ENCODE measurements at regions not wholly inside any gene's neighbourhood (a gene's known extent, or its start where the extent isn't known, plus 50 kb on each side); places are given as distances from the start of the nearest gene placed in this dataset.

DNA sequence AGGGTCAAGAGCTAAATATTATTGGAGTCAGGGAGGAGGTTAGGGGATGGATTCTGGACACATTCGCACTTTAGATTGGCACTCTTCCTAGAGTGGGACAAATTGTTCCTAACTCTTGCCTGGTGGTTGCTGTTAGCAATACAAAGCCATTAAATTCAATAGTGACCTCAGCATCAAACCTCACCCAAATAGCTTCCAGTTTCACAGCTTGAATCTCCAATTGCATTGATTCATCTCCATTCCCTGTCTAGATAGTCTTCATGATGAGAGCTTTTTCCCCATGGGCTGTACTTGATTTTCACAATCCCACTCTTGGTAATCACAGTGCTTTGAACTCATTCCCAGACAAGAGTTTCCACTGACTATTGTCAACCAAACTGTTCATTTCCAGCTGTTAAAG, 585.9 kb upstream of the SYT4 start:
- TF ChIP-seq, protein P1, sequence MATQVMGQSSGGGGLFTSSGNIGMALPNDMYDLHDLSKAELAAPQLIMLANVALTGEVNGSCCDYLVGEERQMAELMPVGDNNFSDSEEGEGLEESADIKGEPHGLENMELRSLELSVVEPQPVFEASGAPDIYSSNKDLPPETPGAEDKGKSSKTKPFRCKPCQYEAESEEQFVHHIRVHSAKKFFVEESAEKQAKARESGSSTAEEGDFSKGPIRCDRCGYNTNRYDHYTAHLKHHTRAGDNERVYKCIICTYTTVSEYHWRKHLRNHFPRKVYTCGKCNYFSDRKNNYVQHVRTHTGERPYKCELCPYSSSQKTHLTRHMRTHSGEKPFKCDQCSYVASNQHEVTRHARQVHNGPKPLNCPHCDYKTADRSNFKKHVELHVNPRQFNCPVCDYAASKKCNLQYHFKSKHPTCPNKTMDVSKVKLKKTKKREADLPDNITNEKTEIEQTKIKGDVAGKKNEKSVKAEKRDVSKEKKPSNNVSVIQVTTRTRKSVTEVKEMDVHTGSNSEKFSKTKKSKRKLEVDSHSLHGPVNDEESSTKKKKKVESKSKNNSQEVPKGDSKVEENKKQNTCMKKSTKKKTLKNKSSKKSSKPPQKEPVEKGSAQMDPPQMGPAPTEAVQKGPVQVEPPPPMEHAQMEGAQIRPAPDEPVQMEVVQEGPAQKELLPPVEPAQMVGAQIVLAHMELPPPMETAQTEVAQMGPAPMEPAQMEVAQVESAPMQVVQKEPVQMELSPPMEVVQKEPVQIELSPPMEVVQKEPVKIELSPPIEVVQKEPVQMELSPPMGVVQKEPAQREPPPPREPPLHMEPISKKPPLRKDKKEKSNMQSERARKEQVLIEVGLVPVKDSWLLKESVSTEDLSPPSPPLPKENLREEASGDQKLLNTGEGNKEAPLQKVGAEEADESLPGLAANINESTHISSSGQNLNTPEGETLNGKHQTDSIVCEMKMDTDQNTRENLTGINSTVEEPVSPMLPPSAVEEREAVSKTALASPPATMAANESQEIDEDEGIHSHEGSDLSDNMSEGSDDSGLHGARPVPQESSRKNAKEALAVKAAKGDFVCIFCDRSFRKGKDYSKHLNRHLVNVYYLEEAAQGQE (IDR thresholded peaks at IDR 0.05; ENCODE audit: insufficient replicate concordance, low read depth) = no peak
- TF ChIP-seq CTCF (IDR thresholded peaks at IDR 0.05; ENCODE audit: insufficient read depth, low read length) (no peak), SPI1 (IDR thresholded peaks at IDR 0.05; ENCODE audit: borderline replicate concordance, low read depth) (no peak), POLR2AphosphoS5 (IDR thresholded peaks at IDR 0.05; ENCODE audit: low read depth) (no peak), GABPA (IDR thresholded peaks at IDR 0.05; ENCODE audit: low read depth) (no peak)
- H3K4me3 ChIP-seq (replicated peaks; ENCODE audit: insufficient read depth, low read length) = no peak overlapping the region
- no peaks in the 10 kb centered on the region for H3K27me3 ChIP-seq (ENCODE audit: insufficient read depth, poor library complexity, severe bottlenecking)
- DNase-seq (ENCODE audit: low read depth in 1 of 2, low spot score in 1 of 2) = no peak
- no peak overlapping the region for H3K27ac ChIP-seq (replicated peaks)

DNA sequence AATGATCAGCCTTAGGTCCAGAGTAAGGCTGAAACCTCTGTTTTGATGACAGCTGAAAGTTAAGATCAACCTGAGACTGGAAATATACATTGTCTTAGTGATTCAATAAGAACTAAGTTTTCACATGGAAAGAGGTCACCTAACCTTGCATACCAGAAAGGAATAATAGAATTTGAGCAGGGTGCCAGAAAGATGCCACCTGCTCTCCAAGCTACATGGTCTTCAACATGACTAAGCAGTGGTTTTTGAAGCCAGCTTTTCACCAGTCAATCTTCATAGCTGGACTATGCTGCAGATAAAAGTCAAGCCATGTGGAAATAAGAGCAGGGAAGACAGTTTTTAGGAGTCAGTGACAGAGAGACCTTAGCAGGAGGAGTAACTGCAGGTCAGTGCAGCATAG, 589.4 kb upstream of the SYT4 start:
- no peaks in the 10 kb centered on the region for H3K27me3 ChIP-seq (ENCODE audit: insufficient read depth, poor library complexity, severe bottlenecking)
- no peak overlapping the region for H3K4me3 ChIP-seq (replicated peaks; ENCODE audit: insufficient read depth, low read length)
- TF ChIP-seq, protein P1 (IDR thresholded peaks at IDR 0.05; ENCODE audit: insufficient replicate concordance, low read depth) = no peak
- TF ChIP-seq POLR2AphosphoS5 (IDR thresholded peaks at IDR 0.05; ENCODE audit: low read depth) = no peak
- no peak for TF ChIP-seq GABPA (IDR thresholded peaks at IDR 0.05; ENCODE audit: low read depth)
- no peak for TF ChIP-seq CTCF (IDR thresholded peaks at IDR 0.05; ENCODE audit: insufficient read depth, low read length)
- TF ChIP-seq SPI1 (IDR thresholded peaks at IDR 0.05; ENCODE audit: borderline replicate concordance, low read depth) = no peak
- no peak for DNase-seq (ENCODE audit: low read depth in 1 of 2, low spot score in 1 of 2)
- no peak overlapping the region for H3K27ac ChIP-seq (replicated peaks)

GRCh38 chr18:43868497-43868995, 591.3 kb upstream of the SYT4 start:
- no peaks in the 10 kb centered on the region for H3K27me3 ChIP-seq (ENCODE audit: insufficient read depth, poor library complexity, severe bottlenecking)
- H3K27ac ChIP-seq (replicated peaks) = no peak overlapping the region
- TF ChIP-seq, protein P1 (IDR thresholded peaks at IDR 0.05; ENCODE audit: insufficient replicate concordance, low read depth) = no peak
- TF ChIP-seq POLR2AphosphoS5 (IDR thresholded peaks at IDR 0.05; ENCODE audit: low read depth) = no peak
- TF ChIP-seq SPI1 (IDR thresholded peaks at IDR 0.05; ENCODE audit: borderline replicate concordance, low read depth) = no peak
- no peak for TF ChIP-seq CTCF (IDR thresholded peaks at IDR 0.05; ENCODE audit: insufficient read depth, low read length)
- TF ChIP-seq GABPA (IDR thresholded peaks at IDR 0.05; ENCODE audit: low read depth) = no peak
- H3K4me3 ChIP-seq (replicated peaks; ENCODE audit: insufficient read depth, low read length) = no peak overlapping the region
- DNase-seq (ENCODE audit: low read depth in 1 of 2, low spot score in 1 of 2) = no peak

Measured in HL-60 (cell line).